ENCODE measurements at regions not wholly inside any gene's neighbourhood (a gene's known extent, or its start where the extent isn't known, plus 50 kb on each side); places are given as distances from the start of the nearest gene placed in this dataset.

DNA sequence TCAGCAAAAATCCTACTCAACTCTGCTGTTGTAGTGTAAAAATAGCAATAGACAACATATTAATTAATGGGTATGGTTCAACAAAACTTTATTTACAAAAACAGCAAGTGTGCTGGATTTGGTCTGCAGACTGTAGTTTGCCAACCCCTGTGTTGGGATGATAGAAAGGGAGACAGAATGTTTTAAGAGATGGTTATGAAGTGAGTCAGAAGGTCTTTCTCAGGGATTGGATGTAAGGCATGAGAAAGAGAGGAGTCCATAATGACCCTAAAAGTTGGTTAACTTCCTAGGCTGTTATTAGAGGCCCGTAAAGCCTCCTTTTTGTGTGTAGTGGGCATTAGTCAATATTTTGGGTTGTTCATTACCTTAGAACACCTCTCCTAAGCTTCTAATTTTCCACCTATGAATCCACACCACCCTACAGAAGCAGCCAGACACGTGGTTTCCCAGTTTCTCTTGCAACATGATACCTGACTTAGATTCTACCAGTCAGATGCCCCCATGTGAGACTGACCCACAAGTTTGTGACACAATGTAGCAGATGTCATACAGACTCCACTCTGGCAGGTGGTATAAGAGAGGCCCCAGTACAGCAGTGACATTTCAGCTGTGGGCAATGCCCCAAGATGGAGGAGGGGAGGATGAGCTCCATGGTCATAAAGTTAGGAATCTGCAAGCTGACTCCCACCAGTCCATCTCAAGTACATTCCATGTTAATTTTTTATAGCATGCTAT lies 1015.6 kb downstream of the KCNMA1 start:
- TF ChIP-seq, protein P1, sequence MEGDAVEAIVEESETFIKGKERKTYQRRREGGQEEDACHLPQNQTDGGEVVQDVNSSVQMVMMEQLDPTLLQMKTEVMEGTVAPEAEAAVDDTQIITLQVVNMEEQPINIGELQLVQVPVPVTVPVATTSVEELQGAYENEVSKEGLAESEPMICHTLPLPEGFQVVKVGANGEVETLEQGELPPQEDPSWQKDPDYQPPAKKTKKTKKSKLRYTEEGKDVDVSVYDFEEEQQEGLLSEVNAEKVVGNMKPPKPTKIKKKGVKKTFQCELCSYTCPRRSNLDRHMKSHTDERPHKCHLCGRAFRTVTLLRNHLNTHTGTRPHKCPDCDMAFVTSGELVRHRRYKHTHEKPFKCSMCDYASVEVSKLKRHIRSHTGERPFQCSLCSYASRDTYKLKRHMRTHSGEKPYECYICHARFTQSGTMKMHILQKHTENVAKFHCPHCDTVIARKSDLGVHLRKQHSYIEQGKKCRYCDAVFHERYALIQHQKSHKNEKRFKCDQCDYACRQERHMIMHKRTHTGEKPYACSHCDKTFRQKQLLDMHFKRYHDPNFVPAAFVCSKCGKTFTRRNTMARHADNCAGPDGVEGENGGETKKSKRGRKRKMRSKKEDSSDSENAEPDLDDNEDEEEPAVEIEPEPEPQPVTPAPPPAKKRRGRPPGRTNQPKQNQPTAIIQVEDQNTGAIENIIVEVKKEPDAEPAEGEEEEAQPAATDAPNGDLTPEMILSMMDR (IDR thresholded peaks at IDR 0.05; ENCODE audit: poor library complexity): no peak
- TF ChIP-seq EZH2 (IDR thresholded peaks at IDR 0.05; ENCODE audit: borderline replicate concordance) (no peak), EZH2phosphoT487 (IDR thresholded peaks at IDR 0.05; ENCODE audit: low read depth, severe bottlenecking, unreplicated experiment) (no peak)
